ENCODE measurements at regions not wholly inside any gene's neighbourhood (a gene's known extent, or its start where the extent isn't known, plus 50 kb on each side); places are given as distances from the start of the nearest gene placed in this dataset.
A peak's percentile ranks its signal among the peaks of the same experiment; 100 is the strongest.

- TF ChIP-seq RARB (CRISPR knock-in tag; IDR thresholded peaks at IDR 0.05) (no peak), ZFP3 (CRISPR knock-in tag; IDR thresholded peaks at IDR 0.05) (no peak), TOX (CRISPR knock-in tag; IDR thresholded peaks at IDR 0.05; ENCODE audit: borderline replicate concordance) (no peak), ESRRG (CRISPR knock-in tag; IDR thresholded peaks at IDR 0.05) (no peak), OSR1 (CRISPR knock-in tag; IDR thresholded peaks at IDR 0.05) (no peak), TCF4 (CRISPR knock-in tag; IDR thresholded peaks at IDR 0.05; ENCODE audit: borderline replicate concordance) (no peak), CSRNP3 (CRISPR knock-in tag; IDR thresholded peaks at IDR 0.05) (no peak)
- ATAC-seq: no peak
Observed at GRCh38 chr13:67395577-67395976, 165.4 kb upstream of the PCDH9 start.

GRCh38 chr13:67392014-67392413 lies 161.9 kb upstream of the PCDH9 start:
- no peak for ATAC-seq
- TF ChIP-seq ZC3H10 (CRISPR knock-in tag; IDR thresholded peaks at IDR 0.05) (peak; percentile 59; the same call in 1 of the 2 replicates), PPARA (CRISPR knock-in tag; IDR thresholded peaks at IDR 0.05; ENCODE audit: borderline replicate concordance) (no peak), ISL1 (CRISPR knock-in tag; IDR thresholded peaks at IDR 0.05) (peak; percentile 59), ZFP30 (CRISPR knock-in tag; IDR thresholded peaks at IDR 0.05) (no peak)

GRCh38 chr13:67390462-67391086 lies 160.4 kb upstream of the PCDH9 start:
- TF ChIP-seq ZNF70 (CRISPR knock-in tag; IDR thresholded peaks at IDR 0.05): no peak
- TF ChIP-seq CREB5 (CRISPR knock-in tag; IDR thresholded peaks at IDR 0.05; ENCODE audit: low read depth): no peak
- no peak for TF ChIP-seq GLIS3 (CRISPR knock-in tag; IDR thresholded peaks at IDR 0.05)
- TF ChIP-seq ZNF565 (CRISPR knock-in tag; conservative IDR thresholded peaks at IDR 0.05; ENCODE audit: low read depth): no peak
- TF ChIP-seq PATZ1 (CRISPR knock-in tag; IDR thresholded peaks at IDR 0.05; ENCODE audit: borderline replicate concordance): no peak
- no peak for TF ChIP-seq OSR1 (CRISPR knock-in tag; IDR thresholded peaks at IDR 0.05)
- TF ChIP-seq CSDC2 (CRISPR knock-in tag; IDR thresholded peaks at IDR 0.05): no peak
- no peak for TF ChIP-seq ESRRG (CRISPR knock-in tag; IDR thresholded peaks at IDR 0.05)
- TF ChIP-seq ISL1 (CRISPR knock-in tag; IDR thresholded peaks at IDR 0.05): no peak
- TF ChIP-seq ZC3H10 (CRISPR knock-in tag; IDR thresholded peaks at IDR 0.05): no peak
- no peak for TF ChIP-seq POU6F1 (CRISPR knock-in tag; IDR thresholded peaks at IDR 0.05; ENCODE audit: borderline replicate concordance, low read depth)
- TF ChIP-seq CSRNP3 (CRISPR knock-in tag; IDR thresholded peaks at IDR 0.05): no peak
- no peak for TF ChIP-seq TCF4 (CRISPR knock-in tag; IDR thresholded peaks at IDR 0.05; ENCODE audit: borderline replicate concordance)
- TF ChIP-seq TSHZ2 (CRISPR knock-in tag; IDR thresholded peaks at IDR 0.05): no peak
- TF ChIP-seq ZNF8 (CRISPR knock-in tag; IDR thresholded peaks at IDR 0.05): no peak
- ATAC-seq: peak; percentile 62; the same call in 2 of the 3 replicates
